H1 (cell line): ENCODE measurements at regions not wholly inside any gene's neighbourhood (a gene's known extent, or its start where the extent isn't known, plus 50 kb on each side); places are given as distances from the start of the nearest gene placed in this dataset.

Source experiments
- CTCF ChIA-PET: fragments of 300-600 bp; sonication (Branson Sonifier 250); formaldehyde crosslinking; loops from one replicate; lab custom pipeline; 2021; ENCODE audit not compliant: partially characterized antibody; lab: Charles Lee
- POLR2A ChIA-PET: fragments of 300-600 bp; sonication (Branson Sonifier 250); formaldehyde crosslinking; loops from one replicate; lab custom pipeline; 2021; ENCODE audit warnings: inconsistent platforms; ENCODE audit not compliant: partially characterized antibody; lab: Charles Lee
- DNase-seq, 2 experiments: peaks; one replicate each; pipeline versions ENCODE4 v3.0.0 to v3.0.0-alpha.2; 2010 to 2022; ENCODE audit warnings: low spot score in 2 of 2, low read depth in 1 of 2, mixed read lengths in 1 of 2
- FAIRE-seq: peaks from 2 replicates; lab custom pipeline; 2011; peaks lifted over from hg19 to GRCh38; lab: Jason Lieb, UNC
- H2AFZ ChIP-seq: 2 replicates; pipeline ENCODE4 v1.8.1; 2012; ENCODE audit warnings: low read length, inconsistent platforms
- H2AK5ac ChIP-seq: 2 replicates; pipeline ENCODE4 v1.6.1; 2013; ENCODE audit warnings: low read depth, low read length
- H2BK120ac ChIP-seq: replicated peaks from 2 replicates; pipeline ENCODE3; 2013; ENCODE audit warnings: low read depth, low read length, inconsistent platforms
- H2BK12ac ChIP-seq: 2 replicates; pipeline ENCODE4 v1.6.1; 2013; ENCODE audit warnings: low read depth, low read length
- H2BK15ac ChIP-seq: 2 replicates; pipeline ENCODE4 v1.6.1; 2013; ENCODE audit warnings: low read length
- H2BK20ac ChIP-seq: 2 replicates; pipeline ENCODE4 v1.6.1; 2013; ENCODE audit warnings: low read length
- H2BK5ac ChIP-seq: 2 replicates; pipeline ENCODE4 v1.6.1; 2013; ENCODE audit warnings: low read depth, low read length
- H3K14ac ChIP-seq: 2 replicates; pipeline ENCODE4 v1.6.1; 2013; ENCODE audit warnings: inconsistent platforms; ENCODE audit not compliant: insufficient read length
- H3K18ac ChIP-seq: 2 replicates; pipeline ENCODE4 v1.6.1; 2013; ENCODE audit warnings: low read length; ENCODE audit errors: extremely low read depth
- H3K23ac ChIP-seq: 2 replicates; pipeline ENCODE4 v1.6.1; 2013; ENCODE audit warnings: inconsistent platforms; ENCODE audit not compliant: insufficient read length
- H3K23me2 ChIP-seq: 2 replicates; pipeline ENCODE4 v1.6.1; 2013; ENCODE audit warnings: low read depth, low read length
- H3K27ac ChIP-seq: 2 replicates; pipeline ENCODE4 v1.6.1; 2011; ENCODE audit warnings: low read depth, low read length, inconsistent platforms
- H3K27me3 ChIP-seq, 4 experiments: replicated peaks in 1 of 4; 1 replicate in 1 of 4; 2 replicates in 3 of 4; pipeline versions ENCODE4 v1.6.1 to v1.8.1; 2011 to 2013; ENCODE audit warnings: low read length in 3 of 4, mild to moderate bottlenecking in 3 of 4, inconsistent platforms in 2 of 4, mixed read lengths in 2 of 4, moderate library complexity in 1 of 4; ENCODE audit not compliant: control insufficient read depth in 3 of 4, insufficient read depth in 3 of 4; ENCODE audit errors: extremely low read depth in 1 of 4
- H3K36me3 ChIP-seq, 4 experiments: 2 replicates each; pipeline versions ENCODE4 v1.6.1 to v1.8.1; 2011 to 2013; ENCODE audit warnings: mild to moderate bottlenecking in 4 of 4, low read length in 3 of 4, moderate library complexity in 2 of 4, control low read depth in 1 of 4, inconsistent platforms in 1 of 4; ENCODE audit not compliant: insufficient read depth in 4 of 4, control insufficient read depth in 2 of 4
- H3K4ac ChIP-seq: replicated peaks from 2 replicates; pipeline ENCODE3; 2013; ENCODE audit warnings: low read length, low read depth, mixed read lengths, inconsistent platforms; ENCODE audit not compliant: insufficient read length
- H3K4me1 ChIP-seq, 4 experiments: replicated peaks in 1 of 4; 1 replicate in 1 of 4; 2 replicates in 3 of 4; pipeline versions ENCODE4 v1.6.1 to v1.8.1; 2011 to 2013; ENCODE audit warnings: low read length in 3 of 4, inconsistent platforms in 2 of 4, mixed read lengths in 1 of 4; ENCODE audit not compliant: insufficient read depth in 4 of 4, control insufficient read depth in 3 of 4
- H3K4me2 ChIP-seq, 2 experiments: 2 replicates each; pipeline versions ENCODE4 v1.6.1 to v1.8.1; 2011 to 2013; ENCODE audit warnings: low read depth in 2 of 2, low read length in 2 of 2, control low read depth in 1 of 2, inconsistent platforms in 1 of 2, mild to moderate bottlenecking in 1 of 2; ENCODE audit not compliant: insufficient read depth in 1 of 2
- H3K4me3 ChIP-seq, 4 experiments: fragments of 200-600, 300-600 bp in 1 of 4; sonication (generic), shearing (Covaris generic), sonication (Bioruptor Twin) in 1 of 4; 2 replicates each; pipeline versions ENCODE4 v1.5.1 to v1.8.1; 2011 to 2016; ENCODE audit warnings: low read length in 4 of 4, low read depth in 3 of 4, control low read depth in 2 of 4, inconsistent platforms in 2 of 4, mild to moderate bottlenecking in 2 of 4, mixed read lengths in 1 of 4, moderate library complexity in 1 of 4; ENCODE audit not compliant: insufficient read depth in 2 of 4; ENCODE audit errors: extremely low read depth in 1 of 4
- H3K56ac ChIP-seq: replicated peaks from 2 replicates; pipeline ENCODE3; 2013; ENCODE audit warnings: low read depth, mild to moderate bottlenecking, mixed read lengths, low read length, inconsistent platforms; ENCODE audit not compliant: insufficient read length
- H3K79me1 ChIP-seq: 2 replicates; pipeline ENCODE4 v1.6.1; 2013; ENCODE audit warnings: low read depth, low read length, control low read depth
- H3K79me2 ChIP-seq, 2 experiments: 2 replicates each; pipeline versions ENCODE4 v1.6.1 to v1.8.1; 2012 to 2013; ENCODE audit warnings: low read length in 2 of 2, mild to moderate bottlenecking in 2 of 2, inconsistent platforms in 1 of 2; ENCODE audit not compliant: insufficient read depth in 2 of 2, control insufficient read depth in 1 of 2
- H3K9ac ChIP-seq, 4 experiments: replicated peaks in 1 of 4; 1 replicate in 1 of 4; 2 replicates in 3 of 4; pipeline versions ENCODE4 v1.6.1 to v1.8.1; 2011 to 2013; ENCODE audit warnings: low read depth in 3 of 4, low read length in 3 of 4, control low read depth in 2 of 4, mild to moderate bottlenecking in 2 of 4, moderate library complexity in 2 of 4, inconsistent platforms in 1 of 4; ENCODE audit errors: extremely low read depth in 1 of 4
- H3K9me3 ChIP-seq, 2 experiments: 2 replicates each; pipeline versions ENCODE4 v1.6.1 to v1.8.1; 2012 to 2013; ENCODE audit warnings: mild to moderate bottlenecking in 2 of 2, moderate library complexity in 2 of 2, control low read depth in 1 of 2, inconsistent platforms in 1 of 2, low read depth in 1 of 2, low read length in 1 of 2, mixed read lengths in 1 of 2; ENCODE audit not compliant: insufficient read depth in 2 of 2
- H4K20me1 ChIP-seq, 2 experiments: replicated peaks in 1 of 2; 2 replicates each; pipeline versions ENCODE3 to v1.8.1; 2011 to 2013; ENCODE audit warnings: inconsistent platforms in 2 of 2, low read length in 2 of 2, mild to moderate bottlenecking in 1 of 2; ENCODE audit not compliant: insufficient read depth in 2 of 2, control insufficient read depth in 1 of 2
- H4K5ac ChIP-seq: 2 replicates; pipeline ENCODE4 v1.6.1; 2013; ENCODE audit warnings: low read length, low read depth, mixed read lengths, inconsistent platforms; ENCODE audit not compliant: insufficient read length
- H4K8ac ChIP-seq: 2 replicates; pipeline ENCODE4 v1.8.0; 2013; ENCODE audit warnings: mild to moderate bottlenecking, moderate library complexity, low read length, inconsistent platforms; ENCODE audit not compliant: insufficient read depth; ENCODE audit errors: extremely low read depth
- H4K91ac ChIP-seq: replicated peaks from 2 replicates; pipeline ENCODE3; 2013; ENCODE audit warnings: low read length, mixed read lengths, inconsistent platforms; ENCODE audit not compliant: insufficient read length
- ASH2L ChIP-seq: fragments of 200-600, 300-600 bp; sonication (generic); IDR thresholded peaks from one replicate; pipeline ENCODE4 v1.7.1; 2017; ENCODE audit warnings: low read length
- FOSL1 ChIP-seq: IDR thresholded peaks from 2 replicates; pipeline ENCODE4 v1.6.1; 2011; ENCODE audit warnings: mild to moderate bottlenecking, low read depth, low read length, moderate library complexity; ENCODE audit not compliant: insufficient read depth
- HDAC6 ChIP-seq: IDR thresholded peaks from one replicate; pipeline ENCODE4 v1.7.1; 2012; ENCODE audit warnings: low read depth, mild to moderate bottlenecking, inconsistent platforms, low read length, moderate library complexity
- JUN ChIP-seq: IDR thresholded peaks from 2 replicates; pipeline ENCODE4 v1.6.1; 2011; ENCODE audit warnings: low read depth, mild to moderate bottlenecking, improper control_type of control experiment, low read length
- KDM1A ChIP-seq: fragments of 200-600, 300-600 bp; sonication (generic); IDR thresholded peaks from 2 replicates; pipeline ENCODE4 v1.7.1; 2016; ENCODE audit warnings: mild to moderate bottlenecking, low read length, borderline replicate concordance
- NANOG ChIP-seq: IDR thresholded peaks from 2 replicates; pipeline ENCODE4 v1.6.1; 2011; ENCODE audit warnings: low read length, low read depth, mild to moderate bottlenecking, inconsistent platforms; ENCODE audit not compliant: insufficient read depth, poor library complexity, severe bottlenecking
- NRF1 ChIP-seq: IDR thresholded peaks from 2 replicates; pipeline ENCODE4 v1.6.1; 2011; ENCODE audit warnings: mild to moderate bottlenecking, low read depth, low read length, improper control_type of control experiment
- RBBP5 ChIP-seq: IDR thresholded peaks from 2 replicates; pipeline ENCODE4 v1.7.1; 2012; ENCODE audit warnings: low read depth, mild to moderate bottlenecking, inconsistent platforms, low read length, moderate library complexity, borderline replicate concordance
- SIN3A ChIP-seq, 2 experiments: IDR thresholded peaks in 1 of 2; conservative IDR thresholded peaks in 1 of 2; 2 replicates each; pipeline ENCODE4 v1.6.1; 2011 to 2012; ENCODE audit warnings: low read length in 2 of 2, improper control_type of control experiment in 1 of 2, low read depth in 1 of 2, mild to moderate bottlenecking in 1 of 2
- SP1 ChIP-seq: IDR thresholded peaks from 2 replicates; pipeline ENCODE4 v1.6.1; 2011; ENCODE audit warnings: low read depth, low read length
- SP2 ChIP-seq: IDR thresholded peaks from 2 replicates; pipeline ENCODE4 v1.6.1; 2012; ENCODE audit warnings: mild to moderate bottlenecking, low read length, inconsistent platforms
- WGBS, 2 experiments: shearing (Covaris generic) in 1 of 2; methylation state at CpG; one replicate each; pipeline versions ENCODE4 v1.1.6 to v1.1.7; 2013 to 2015; ENCODE audit warnings: low lambda C conversion rate in 2 of 2, mixed read lengths in 2 of 2, inconsistent platforms in 1 of 2, low coverage in 1 of 2, missing lambda C conversion rate in 1 of 2; ENCODE audit not compliant: insufficient replicate concordance in 2 of 2, insufficient coverage in 1 of 2, insufficient read length in 1 of 2; ENCODE audit errors: extremely low coverage in 1 of 2, missing lambda C conversion rate in 1 of 2; 5-methylcytosine and 5-hydroxymethylcytosine counted together
- TF ChIP-seq, protein P1 (sequence below): IDR thresholded peaks from 2 replicates; pipeline ENCODE4 v1.6.1; 2012; ENCODE audit warnings: inconsistent platforms

DNA sequence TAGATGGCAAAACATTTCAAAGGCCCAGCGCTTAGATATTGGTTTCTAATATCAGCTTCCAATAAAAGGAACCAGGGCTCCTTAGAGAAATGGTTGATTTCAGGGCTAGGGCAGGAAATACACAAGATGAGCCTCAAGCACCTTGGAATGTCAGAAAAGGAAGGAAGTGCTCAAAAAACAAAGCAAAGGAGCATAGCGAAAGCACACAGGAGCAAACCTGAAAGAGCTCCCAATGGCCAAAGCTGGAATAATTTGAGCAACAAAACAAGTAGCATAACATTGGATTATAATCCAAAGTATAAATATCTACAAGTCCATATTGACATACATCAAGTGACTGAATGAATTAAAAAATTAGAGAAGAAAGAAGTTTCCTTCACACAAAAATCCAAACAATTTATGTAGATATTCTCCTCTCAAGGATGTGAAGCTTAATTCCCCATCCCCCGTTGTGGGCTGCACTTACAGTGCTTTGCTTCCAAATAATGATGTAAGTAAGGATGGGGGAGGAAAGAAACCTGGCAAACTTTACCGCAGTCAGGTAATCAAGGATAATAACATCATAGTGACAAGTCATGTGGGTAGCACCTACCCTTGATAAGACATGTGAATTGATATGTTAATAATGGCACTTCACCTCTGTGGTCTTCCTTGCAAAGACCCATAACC lies 132.9 kb upstream of the DST start:
- no peaks in the 10 kb centered on the region for H4K20me1 ChIP-seq
- H3K56ac ChIP-seq = no peak overlapping the region
- H3K4me2 ChIP-seq = peak overlapping the region; percentile 61 to 69
- H2BK5ac ChIP-seq = peak overlapping the region; percentile 66
- no peak overlapping the region for H4K91ac ChIP-seq
- H2AFZ ChIP-seq = no peak overlapping the region
- H3K27ac ChIP-seq = peak overlapping the region; percentile 65
- CTCF ChIA-PET = interaction anchor here (0.5 to 2.3 kb wide), 6 partner anchors 11 to 1781 kb away, joined by 3 to 10 read pairs (median 3); no protein-coding TSS in a partner anchor
- no peak overlapping the region for H3K14ac ChIP-seq
- no peak overlapping the region for H2BK20ac ChIP-seq
- no peaks in the 10 kb centered on the region for H3K36me3 ChIP-seq
- WGBS, 2 experiments = 18% methylated on average over 4 of the region's 4 CpGs; no CpG with 5 or more reads in 1 of the 2 experiments
- H2BK15ac ChIP-seq = no peak overlapping the region
- no peak overlapping the region for H3K23ac ChIP-seq
- no peak overlapping the region for H3K18ac ChIP-seq
- FAIRE-seq (peak; percentile 96), DNase-seq (no peak)
- H2AK5ac ChIP-seq = no peak overlapping the region
- H3K79me2 ChIP-seq = peaks cover 0 to 53% of the 10 kb centered on the region in 2 experiments; a peak in 3 of 4 replicates
- H3K79me1 ChIP-seq = peaks cover 2% of the 10 kb centered on the region; the same call in 1 of the 2 replicates
- no peak overlapping the region for H4K5ac ChIP-seq
- H3K9me3 ChIP-seq = no peaks in the 10 kb centered on the region
- peak overlapping the region in 1 of 4 experiments; percentile 24; a peak in 2 of 8 replicates for H3K4me3 ChIP-seq
- H3K23me2 ChIP-seq = no peaks in the 10 kb centered on the region; the same call in 1 of the 2 replicates
- POLR2A ChIA-PET = interaction anchor here (0.8 to 1.8 kb wide), 7 partner anchors 8 to 75 kb away, joined by 3 to 7 read pairs (median 4); no protein-coding TSS in a partner anchor
- no peak overlapping the region for H4K8ac ChIP-seq
- peak overlapping the region; percentile 87 for H3K4ac ChIP-seq
- no peaks in the 10 kb centered on the region for H3K27me3 ChIP-seq
- H3K4me1 ChIP-seq = peaks cover 3 to 14% (median 12%) of the 10 kb centered on the region in 4 experiments; a peak in 6 of 7 replicates
- H2BK12ac ChIP-seq = peak overlapping the region; percentile 84
- H2BK120ac ChIP-seq = no peak overlapping the region
- H3K9ac ChIP-seq = no peak overlapping the region
- TF ChIP-seq HDAC6 (no peak), NANOG (peak; percentile 24), JUN (no peak), SP1 (peak; percentile 88), ASH2L (peak; percentile 75), NRF1 (no peak), RBBP5 (peak; percentile 30; the same call in 1 of the 2 replicates), SIN3A (conservative IDR thresholded peaks at IDR 0.05 in 1 of 2, IDR thresholded peaks at IDR 0.05 in 1 of 2; ENCODE audit: low read depth in 1 of 2, low read length in 2 of 2) (no peak), SP2 (no peak), FOSL1 (no peak), KDM1A (no peak)
- TF ChIP-seq, protein P1, sequence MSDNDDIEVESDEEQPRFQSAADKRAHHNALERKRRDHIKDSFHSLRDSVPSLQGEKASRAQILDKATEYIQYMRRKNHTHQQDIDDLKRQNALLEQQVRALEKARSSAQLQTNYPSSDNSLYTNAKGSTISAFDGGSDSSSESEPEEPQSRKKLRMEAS = no peak
